Liver (tissue), 8 donors: ENCODE measurements at regions not wholly inside any gene's neighbourhood (a gene's known extent, or its start where the extent isn't known, plus 50 kb on each side); places are given as distances from the start of the nearest gene placed in this dataset.

ENCODE experiments used
- DNase-seq: peaks from one replicate; pipeline ENCODE4 v3.0.0-alpha.2; 2017; ENCODE audit warnings: low spot score
- H3K27ac ChIP-seq, 2 donors: one replicate each; pipeline ENCODE4 v1.7.0; 2013; ENCODE audit warnings: inconsistent platforms in 2 of 2, low read length in 2 of 2, control low read depth in 1 of 2, low read depth in 1 of 2, mild to moderate bottlenecking in 1 of 2
- H3K27me3 ChIP-seq, 4 donors: one replicate each; pipeline versions ENCODE4 v1.6.1 to v1.7.0; 2013; ENCODE audit warnings: low read length in 3 of 4, inconsistent platforms in 1 of 4, mild to moderate bottlenecking in 1 of 4, moderate library complexity in 1 of 4; ENCODE audit not compliant: control insufficient read depth in 4 of 4, insufficient read depth in 4 of 4
- H3K36me3 ChIP-seq, 4 donors: one replicate each; pipeline versions ENCODE4 v1.6.1 to v1.7.0; 2013; ENCODE audit warnings: low read length in 3 of 4, mild to moderate bottlenecking in 3 of 4, low read depth in 1 of 4, moderate library complexity in 1 of 4; ENCODE audit not compliant: control insufficient read depth in 4 of 4, insufficient read depth in 3 of 4
- H3K4me1 ChIP-seq, 4 donors: one replicate each; pipeline versions ENCODE4 v1.6.1 to v1.7.0; 2013; ENCODE audit warnings: low read length in 3 of 4, mild to moderate bottlenecking in 3 of 4, moderate library complexity in 1 of 4; ENCODE audit not compliant: control insufficient read depth in 4 of 4, insufficient read depth in 4 of 4
- H3K4me3 ChIP-seq, 3 donors: one replicate each; pipeline versions ENCODE4 v1.6.1 to v1.7.0; 2013; ENCODE audit warnings: low read length in 3 of 3, control low read depth in 1 of 3, low read depth in 1 of 3, mild to moderate bottlenecking in 1 of 3
- H3K9ac ChIP-seq, 2 donors: one replicate each; pipeline ENCODE4 v1.7.0; 2013; ENCODE audit warnings: low read length in 2 of 2, mild to moderate bottlenecking in 2 of 2, moderate library complexity in 2 of 2, control low read depth in 1 of 2, low read depth in 1 of 2
- H3K9me3 ChIP-seq, 4 donors: one replicate each; pipeline versions ENCODE4 v1.6.1 to v1.7.0; 2013; ENCODE audit warnings: low read length in 3 of 4; ENCODE audit not compliant: control insufficient read depth in 4 of 4
- EGR1 ChIP-seq, 2 donors: IDR thresholded peaks; 2 replicates each; pipeline ENCODE4 v1.6.1; 2016 to 2018; ENCODE audit warnings: antibody characterized with exemption in 2 of 2, low read depth in 2 of 2
- FOXA1 ChIP-seq: IDR thresholded peaks from 2 replicates; pipeline ENCODE4 v1.6.1; 2016; ENCODE audit warnings: antibody characterized with exemption
- FOXA2 ChIP-seq: IDR thresholded peaks from 2 replicates; pipeline ENCODE4 v1.6.1; 2016; ENCODE audit warnings: antibody characterized with exemption
- GABPA ChIP-seq, 2 donors: IDR thresholded peaks in 1 of 2; conservative IDR thresholded peaks in 1 of 2; 2 replicates each; pipeline ENCODE4 v1.6.1; 2016; ENCODE audit warnings: antibody characterized with exemption in 2 of 2, mild to moderate bottlenecking in 1 of 2, moderate library complexity in 1 of 2
- HNF4A ChIP-seq, 2 donors: conservative IDR thresholded peaks; 2 replicates each; pipeline ENCODE4 v1.6.1; 2016; ENCODE audit warnings: antibody characterized with exemption in 2 of 2, mild to moderate bottlenecking in 2 of 2
- HNF4G ChIP-seq: IDR thresholded peaks from 2 replicates; pipeline ENCODE4 v1.6.1; 2016; ENCODE audit warnings: antibody characterized with exemption
- JUND ChIP-seq, 2 donors: IDR thresholded peaks; 2 replicates each; pipeline ENCODE4 v1.6.1; 2016; ENCODE audit warnings: antibody characterized with exemption in 2 of 2
- NR2F2 ChIP-seq: IDR thresholded peaks from 2 replicates; pipeline ENCODE4 v1.6.1; 2016; ENCODE audit warnings: antibody characterized with exemption
- RAD21 ChIP-seq, 2 donors: IDR thresholded peaks; 2 replicates each; pipeline ENCODE4 v1.6.1; 2016; ENCODE audit warnings: antibody characterized with exemption in 2 of 2, mild to moderate bottlenecking in 2 of 2
- RXRA ChIP-seq, 2 donors: IDR thresholded peaks; 2 replicates each; pipeline ENCODE4 v1.6.1; 2017 to 2018; ENCODE audit warnings: antibody characterized with exemption in 2 of 2, mild to moderate bottlenecking in 1 of 2
- SP1 ChIP-seq: IDR thresholded peaks from 2 replicates; pipeline ENCODE4 v1.6.1; 2018; ENCODE audit warnings: antibody characterized with exemption, mild to moderate bottlenecking
- TAF1 ChIP-seq: conservative IDR thresholded peaks from 2 replicates; pipeline ENCODE4 v1.6.1; 2016; ENCODE audit warnings: antibody characterized with exemption, mild to moderate bottlenecking
- YY1 ChIP-seq: IDR thresholded peaks from 2 replicates; pipeline ENCODE4 v1.6.1; 2016; ENCODE audit warnings: antibody characterized with exemption, mild to moderate bottlenecking
- WGBS: extraction: QIAGEN DNeasy Blood & Tissue Kit; methylation state at CpG from one replicate; pipeline ENCODE4 v1.1.7; 2013; 5-methylcytosine and 5-hydroxymethylcytosine counted together
- TF ChIP-seq, protein P1 (sequence below): IDR thresholded peaks from 2 replicates; pipeline ENCODE4 v1.6.1; 2016; ENCODE audit warnings: antibody characterized with exemption, mild to moderate bottlenecking
- TF ChIP-seq, protein P2 (sequence below): IDR thresholded peaks from 2 replicates; pipeline ENCODE4 v1.6.1; 2016; ENCODE audit warnings: antibody characterized with exemption
- TF ChIP-seq, protein P3 (sequence below): IDR thresholded peaks from 2 replicates; pipeline ENCODE4 v1.6.1; 2016; ENCODE audit warnings: antibody characterized with exemption
- TF ChIP-seq, protein P4 (sequence below): IDR thresholded peaks from 2 replicates; pipeline ENCODE4 v1.6.1; 2016; ENCODE audit warnings: antibody characterized with exemption
- TF ChIP-seq, protein P5 (sequence below): fragments of 150-350 bp; IDR thresholded peaks from 2 replicates; pipeline ENCODE4 v1.5.1; 2017; ENCODE audit warnings: improper control_type of control experiment, low read depth, low read length; ENCODE audit not compliant: missing input control
- donor health status: healthy.
- donor health status: healthy.
- donor health status: healthy.
- donor health status: healthy.
- donor health status: healthy.

DNA sequence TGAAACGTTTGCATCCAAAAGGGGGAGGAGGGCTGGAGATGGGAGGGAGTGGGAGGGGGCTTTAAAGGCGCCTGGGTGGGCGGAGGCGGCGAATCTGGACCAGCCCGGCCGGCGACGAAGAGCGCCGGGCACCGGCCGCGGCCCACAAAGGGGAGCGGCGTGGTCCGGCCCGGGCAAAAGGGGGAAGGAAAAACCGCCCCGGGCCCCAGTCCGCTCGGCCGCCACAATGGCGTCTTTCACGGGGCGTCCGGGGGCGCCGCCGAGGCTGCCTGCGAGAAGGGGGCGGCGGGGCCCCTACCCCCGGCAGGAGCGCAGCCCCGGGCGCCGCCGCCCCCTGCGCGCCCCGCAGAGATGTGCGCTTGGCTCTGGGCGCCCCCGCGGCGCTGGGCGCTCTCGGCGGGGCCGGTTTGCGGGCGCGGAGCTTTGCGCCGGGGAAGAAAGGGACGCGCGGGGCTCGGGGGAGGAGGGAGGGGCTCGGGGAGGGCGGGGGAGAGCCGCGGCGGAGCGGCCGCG, 108.1 kb upstream of the KCTD1 start:
- Histone ChIP-seq H3K9ac (no peak overlapping the region), H3K27ac (peak overlapping the region; percentile 50 to 81), H3K9me3 (no peaks in the 10 kb centered on the region), H3K4me3 (peak overlapping the region in 2 of 3 donors; percentile 28 to 99), H3K27me3 (no peaks in the 10 kb centered on the region), H3K4me1 (peaks cover 3 to 19% (median 18%) of the 10 kb centered on the region in 4 donors), H3K36me3 (no peaks in the 10 kb centered on the region)
- WGBS = under 1% methylated on average over 68 of the region's 68 CpGs
- TF ChIP-seq TAF1 (no peak), RXRA (IDR thresholded peaks at IDR 0.05) (no peak), HNF4A (conservative IDR thresholded peaks at IDR 0.05) (no peak), HNF4G (no peak), NR2F2 (no peak), FOXA1 (no peak), RAD21 (IDR thresholded peaks at IDR 0.05) (no peak), EGR1 (IDR thresholded peaks at IDR 0.05; ENCODE audit: low read depth in 2 of 2) (no peak), JUND (IDR thresholded peaks at IDR 0.05) (no peak), YY1 (no peak), GABPA (IDR thresholded peaks at IDR 0.05 in 1 of 2, conservative IDR thresholded peaks at IDR 0.05 in 1 of 2) (no peak), FOXA2 (no peak), SP1 (no peak)
- TF ChIP-seq, protein P1, sequence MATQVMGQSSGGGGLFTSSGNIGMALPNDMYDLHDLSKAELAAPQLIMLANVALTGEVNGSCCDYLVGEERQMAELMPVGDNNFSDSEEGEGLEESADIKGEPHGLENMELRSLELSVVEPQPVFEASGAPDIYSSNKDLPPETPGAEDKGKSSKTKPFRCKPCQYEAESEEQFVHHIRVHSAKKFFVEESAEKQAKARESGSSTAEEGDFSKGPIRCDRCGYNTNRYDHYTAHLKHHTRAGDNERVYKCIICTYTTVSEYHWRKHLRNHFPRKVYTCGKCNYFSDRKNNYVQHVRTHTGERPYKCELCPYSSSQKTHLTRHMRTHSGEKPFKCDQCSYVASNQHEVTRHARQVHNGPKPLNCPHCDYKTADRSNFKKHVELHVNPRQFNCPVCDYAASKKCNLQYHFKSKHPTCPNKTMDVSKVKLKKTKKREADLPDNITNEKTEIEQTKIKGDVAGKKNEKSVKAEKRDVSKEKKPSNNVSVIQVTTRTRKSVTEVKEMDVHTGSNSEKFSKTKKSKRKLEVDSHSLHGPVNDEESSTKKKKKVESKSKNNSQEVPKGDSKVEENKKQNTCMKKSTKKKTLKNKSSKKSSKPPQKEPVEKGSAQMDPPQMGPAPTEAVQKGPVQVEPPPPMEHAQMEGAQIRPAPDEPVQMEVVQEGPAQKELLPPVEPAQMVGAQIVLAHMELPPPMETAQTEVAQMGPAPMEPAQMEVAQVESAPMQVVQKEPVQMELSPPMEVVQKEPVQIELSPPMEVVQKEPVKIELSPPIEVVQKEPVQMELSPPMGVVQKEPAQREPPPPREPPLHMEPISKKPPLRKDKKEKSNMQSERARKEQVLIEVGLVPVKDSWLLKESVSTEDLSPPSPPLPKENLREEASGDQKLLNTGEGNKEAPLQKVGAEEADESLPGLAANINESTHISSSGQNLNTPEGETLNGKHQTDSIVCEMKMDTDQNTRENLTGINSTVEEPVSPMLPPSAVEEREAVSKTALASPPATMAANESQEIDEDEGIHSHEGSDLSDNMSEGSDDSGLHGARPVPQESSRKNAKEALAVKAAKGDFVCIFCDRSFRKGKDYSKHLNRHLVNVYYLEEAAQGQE = no peak
- TF ChIP-seq, protein P2, sequence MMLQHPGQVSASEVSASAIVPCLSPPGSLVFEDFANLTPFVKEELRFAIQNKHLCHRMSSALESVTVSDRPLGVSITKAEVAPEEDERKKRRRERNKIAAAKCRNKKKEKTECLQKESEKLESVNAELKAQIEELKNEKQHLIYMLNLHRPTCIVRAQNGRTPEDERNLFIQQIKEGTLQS = no peak
- TF ChIP-seq, protein P3, sequence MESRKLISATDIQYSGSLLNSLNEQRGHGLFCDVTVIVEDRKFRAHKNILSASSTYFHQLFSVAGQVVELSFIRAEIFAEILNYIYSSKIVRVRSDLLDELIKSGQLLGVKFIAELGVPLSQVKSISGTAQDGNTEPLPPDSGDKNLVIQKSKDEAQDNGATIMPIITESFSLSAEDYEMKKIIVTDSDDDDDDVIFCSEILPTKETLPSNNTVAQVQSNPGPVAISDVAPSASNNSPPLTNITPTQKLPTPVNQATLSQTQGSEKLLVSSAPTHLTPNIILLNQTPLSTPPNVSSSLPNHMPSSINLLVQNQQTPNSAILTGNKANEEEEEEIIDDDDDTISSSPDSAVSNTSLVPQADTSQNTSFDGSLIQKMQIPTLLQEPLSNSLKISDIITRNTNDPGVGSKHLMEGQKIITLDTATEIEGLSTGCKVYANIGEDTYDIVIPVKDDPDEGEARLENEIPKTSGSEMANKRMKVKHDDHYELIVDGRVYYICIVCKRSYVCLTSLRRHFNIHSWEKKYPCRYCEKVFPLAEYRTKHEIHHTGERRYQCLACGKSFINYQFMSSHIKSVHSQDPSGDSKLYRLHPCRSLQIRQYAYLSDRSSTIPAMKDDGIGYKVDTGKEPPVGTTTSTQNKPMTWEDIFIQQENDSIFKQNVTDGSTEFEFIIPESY = no peak
- TF ChIP-seq, protein P4, sequence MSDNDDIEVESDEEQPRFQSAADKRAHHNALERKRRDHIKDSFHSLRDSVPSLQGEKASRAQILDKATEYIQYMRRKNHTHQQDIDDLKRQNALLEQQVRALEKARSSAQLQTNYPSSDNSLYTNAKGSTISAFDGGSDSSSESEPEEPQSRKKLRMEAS = no peak
- TF ChIP-seq, protein P5, sequence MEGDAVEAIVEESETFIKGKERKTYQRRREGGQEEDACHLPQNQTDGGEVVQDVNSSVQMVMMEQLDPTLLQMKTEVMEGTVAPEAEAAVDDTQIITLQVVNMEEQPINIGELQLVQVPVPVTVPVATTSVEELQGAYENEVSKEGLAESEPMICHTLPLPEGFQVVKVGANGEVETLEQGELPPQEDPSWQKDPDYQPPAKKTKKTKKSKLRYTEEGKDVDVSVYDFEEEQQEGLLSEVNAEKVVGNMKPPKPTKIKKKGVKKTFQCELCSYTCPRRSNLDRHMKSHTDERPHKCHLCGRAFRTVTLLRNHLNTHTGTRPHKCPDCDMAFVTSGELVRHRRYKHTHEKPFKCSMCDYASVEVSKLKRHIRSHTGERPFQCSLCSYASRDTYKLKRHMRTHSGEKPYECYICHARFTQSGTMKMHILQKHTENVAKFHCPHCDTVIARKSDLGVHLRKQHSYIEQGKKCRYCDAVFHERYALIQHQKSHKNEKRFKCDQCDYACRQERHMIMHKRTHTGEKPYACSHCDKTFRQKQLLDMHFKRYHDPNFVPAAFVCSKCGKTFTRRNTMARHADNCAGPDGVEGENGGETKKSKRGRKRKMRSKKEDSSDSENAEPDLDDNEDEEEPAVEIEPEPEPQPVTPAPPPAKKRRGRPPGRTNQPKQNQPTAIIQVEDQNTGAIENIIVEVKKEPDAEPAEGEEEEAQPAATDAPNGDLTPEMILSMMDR = no peak
- DNase-seq = no peak
